ENCODE measurements at regions not wholly inside any gene's neighbourhood (a gene's known extent, or its start where the extent isn't known, plus 50 kb on each side); places are given as distances from the start of the nearest gene placed in this dataset.

- DNase-seq (no peak), ATAC-seq (ENCODE audit: low read depth) (no peak)
- Histone ChIP-seq H3K9ac (ENCODE audit: low read length) (no peak overlapping the region), H2AFZ (ENCODE audit: insufficient read depth, low read depth, low read length, poor library complexity, severe bottlenecking) (no peak overlapping the region), H4K20me1 (ENCODE audit: control insufficient read depth, insufficient read depth, low read length, poor library complexity, severe bottlenecking) (no peaks in the 10 kb centered on the region), H3K79me2 (ENCODE audit: control insufficient read depth, insufficient read depth, low read length) (no peaks in the 10 kb centered on the region), H3K9me3 (ENCODE audit: control extremely low read depth in 1 of 3, control insufficient read depth in 2 of 3, insufficient read depth in 1 of 3, low read length in 2 of 3) (peaks cover 0 to 8% (median 3%) of the 10 kb centered on the region in 3 donors), H3K27ac (ENCODE audit: low read length in 2 of 2) (no peak overlapping the region), H3K4me2 (replicated peaks; ENCODE audit: low read depth, low read length, poor library complexity, severe bottlenecking) (no peak overlapping the region), H3K27me3 (replicated peaks in 1 of 4; ENCODE audit: control extremely low read depth in 1 of 4, control insufficient read depth in 3 of 4, insufficient read depth in 4 of 4, low read length in 3 of 4) (no peaks in the 10 kb centered on the region), H3K36me3 (replicated peaks in 1 of 2; ENCODE audit: control extremely low read depth in 1 of 2, control insufficient read depth in 1 of 2, extremely low read depth in 1 of 2, insufficient read depth in 2 of 2, low read length in 1 of 2) (no peaks in the 10 kb centered on the region), H3K4me1 (ENCODE audit: control insufficient read depth in 2 of 2, insufficient read depth in 2 of 2, low read length in 2 of 2) (peaks cover 38 to 39% of the 10 kb centered on the region in 2 donors), H3K4me3 (ENCODE audit: control extremely low read depth in 1 of 5, extremely low read depth in 1 of 5, insufficient read depth in 1 of 5, low read depth in 2 of 5, low read length in 4 of 5) (no peak overlapping the region)
- no peak overlapping the region for H3K4me3 Mint-ChIP-seq
- peak overlapping the region; percentile 23 for H3K27ac Mint-ChIP-seq
- H3K9me3 Mint-ChIP-seq (ENCODE audit: insufficient read depth), result peaks cover 3% of the 10 kb centered on the region
- POLR2A ChIA-PET, result no interaction called here
- H3K4me1 Mint-ChIP-seq, result peaks cover 56% of the 10 kb centered on the region
- intact Hi-C loops (cut with micrococcal nuclease), result no loop called here
- WGBS (ENCODE audit: insufficient coverage), result no CpG with 5 or more reads among the region's 5 CpGs
- CTCF ChIA-PET, result interaction anchor here (0.6 to 6.3 kb wide), 7 partner anchors 9 to 1140 kb away, joined by 3 to 68 read pairs (median 4); no protein-coding TSS in a partner anchor
- TF ChIP-seq EZH2 (IDR thresholded peaks at IDR 0.05; ENCODE audit: borderline replicate concordance, insufficient read depth, low read depth, low read length, poor library complexity, severe bottlenecking) (no peak), CTCF (IDR thresholded peaks at IDR 0.05) (no peak)
- H3K27me3 Mint-ChIP-seq, result no peaks in the 10 kb centered on the region
Observed at GRCh38 chr2:60659026-60659425, 97.0 kb upstream of the PAPOLG start.

GRCh38 chr2:60661073-60661738 is 94.9 kb upstream of the PAPOLG start:
- Histone ChIP-seq H4K20me1 (ENCODE audit: control insufficient read depth, insufficient read depth, low read length, poor library complexity, severe bottlenecking) (no peaks in the 10 kb centered on the region), H3K79me2 (ENCODE audit: control insufficient read depth, insufficient read depth, low read length) (no peaks in the 10 kb centered on the region), H3K9ac (ENCODE audit: low read length) (peak overlapping the region; percentile 28), H3K4me2 (replicated peaks; ENCODE audit: low read depth, low read length, poor library complexity, severe bottlenecking) (peak overlapping the region; percentile 71), H2AFZ (ENCODE audit: insufficient read depth, low read depth, low read length, poor library complexity, severe bottlenecking) (peak overlapping the region; percentile 45), H3K4me1 (ENCODE audit: control insufficient read depth in 2 of 2, insufficient read depth in 2 of 2, low read length in 2 of 2) (peaks cover 39 to 43% of the 10 kb centered on the region in 2 donors), H3K36me3 (replicated peaks in 1 of 2; ENCODE audit: control extremely low read depth in 1 of 2, control insufficient read depth in 1 of 2, extremely low read depth in 1 of 2, insufficient read depth in 2 of 2, low read length in 1 of 2) (no peaks in the 10 kb centered on the region), H3K9me3 (ENCODE audit: control extremely low read depth in 1 of 3, control insufficient read depth in 2 of 3, insufficient read depth in 1 of 3, low read length in 2 of 3) (peaks cover 0 to 8% (median 3%) of the 10 kb centered on the region in 3 donors), H3K4me3 (ENCODE audit: control extremely low read depth in 1 of 5, extremely low read depth in 1 of 5, insufficient read depth in 1 of 5, low read depth in 2 of 5, low read length in 4 of 5) (peak overlapping the region in 2 of 5 experiments; percentile 21 to 42), H3K27ac (ENCODE audit: low read length in 2 of 2) (peak overlapping the region; percentile 81 to 89), H3K27me3 (replicated peaks in 1 of 4; ENCODE audit: control extremely low read depth in 1 of 4, control insufficient read depth in 3 of 4, insufficient read depth in 4 of 4, low read length in 3 of 4) (no peaks in the 10 kb centered on the region)
- ATAC-seq (ENCODE audit: low read depth) (peak; percentile 64), DNase-seq (peak; percentile 54)
- peak overlapping the region; percentile 80 for H3K27ac Mint-ChIP-seq
- ChIA-PET POLR2A (interaction anchor here (0.6 to 1.0 kb wide), 3 partner anchors 13 to 92 kb away, joined by 3 to 5 read pairs (median 5); no protein-coding TSS in a partner anchor), CTCF (interaction anchor here (0.7 to 6.3 kb wide), 3 partner anchors 12 to 111 kb away, joined by 3 to 68 read pairs (median 4); no protein-coding TSS in a partner anchor)
- H3K27me3 Mint-ChIP-seq, result no peaks in the 10 kb centered on the region
- H3K4me1 Mint-ChIP-seq, result peaks cover 61% of the 10 kb centered on the region
- peaks cover 3% of the 10 kb centered on the region for H3K9me3 Mint-ChIP-seq (ENCODE audit: insufficient read depth)
- WGBS (ENCODE audit: insufficient coverage), result 83% methylated on average over 1 of the region's 1 CpG
- intact Hi-C loops (cut with micrococcal nuclease), result loop anchor here (2.0 kb wide), 1 partner anchor 14 kb away; no protein-coding TSS in a partner anchor
- TF ChIP-seq EZH2 (IDR thresholded peaks at IDR 0.05; ENCODE audit: borderline replicate concordance, insufficient read depth, low read depth, low read length, poor library complexity, severe bottlenecking) (no peak), CTCF (IDR thresholded peaks at IDR 0.05) (peak; percentile 8)
- H3K4me3 Mint-ChIP-seq, result peak overlapping the region; percentile 61
